Adrenal gland (tissue), 9 donors: ENCODE measurements at regions not wholly inside any gene's neighbourhood (a gene's known extent, or its start where the extent isn't known, plus 50 kb on each side); places are given as distances from the start of the nearest gene placed in this dataset.

ENCODE experiments used
- DNase-seq, 7 donors: peaks; one replicate each; pipeline ENCODE4 v3.0.0-alpha.2; 2019 to 2020
- H3K27ac ChIP-seq, 5 donors: fragments of 200-600 bp; sonication (generic) in 4 of 5; 1 replicate in 3 of 5; 2 replicates in 2 of 5; pipeline versions ENCODE4 v1.5.1 to v1.8.0; 2016 to 2020; ENCODE audit warnings: mild to moderate bottlenecking in 1 of 5
- H3K27me3 ChIP-seq: fragments of 200-600 bp; 2 replicates; pipeline ENCODE4 v1.8.0; 2021
- H3K36me3 ChIP-seq, 2 donors: fragments of 200-600 bp; replicated peaks in 1 of 2; 1 replicate in 1 of 2; 2 replicates in 1 of 2; pipeline versions ENCODE4 v1.5.1 to v1.8.0; 2018 to 2022
- H3K4me1 ChIP-seq, 2 donors: fragments of 200-600 bp; replicated peaks in 1 of 2; 1 replicate in 1 of 2; 2 replicates in 1 of 2; pipeline versions ENCODE4 v1.5.1 to v1.8.0; 2018 to 2021
- H3K4me3 ChIP-seq, 4 donors: fragments of 200-600 bp; sonication (generic) in 3 of 4; one replicate each; pipeline ENCODE4 v1.5.1; 2016 to 2018
- H3K9me3 ChIP-seq, 3 donors: fragments of 200-600 bp; sonication (generic) in 1 of 3; replicated peaks in 1 of 3; 1 replicate in 2 of 3; 2 replicates in 1 of 3; pipeline versions ENCODE4 v1.5.1 to v1.8.0; 2016 to 2021
- CTCF ChIP-seq, 6 experiments: fragments of 450-650 bp in 4 of 6; fragments of 200-600 bp in 2 of 6; sonication (generic) in 1 of 6; IDR thresholded peaks; 1 replicate in 5 of 6; 2 replicates in 1 of 6; pipeline versions ENCODE4 v1.5.1 to v1.8.0; 2016 to 2021; ENCODE audit warnings: antibody characterized with exemption in 6 of 6, mild to moderate bottlenecking in 2 of 6, moderate library complexity in 1 of 6
- POLR2A ChIP-seq, 2 donors: fragments of 450-650 bp; IDR thresholded peaks; one replicate each; pipeline ENCODE4 v1.6.1; 2017; ENCODE audit warnings: antibody characterized with exemption in 2 of 2, mild to moderate bottlenecking in 2 of 2, moderate library complexity in 1 of 2
- WGBS, 4 donors: extraction: QIAGEN DNeasy Blood & Tissue Kit in 2 of 4; methylation state at CpG; one replicate each; pipeline versions ENCODE4 v1.1.5 to v1.1.7; 2013 to 2017; 5-methylcytosine and 5-hydroxymethylcytosine counted together
- intact Hi-C, 2 donors: fragments of 100-400 bp; cut with DNase I; formaldehyde crosslinking; loops; one replicate each; pipeline versions ENCODE4 v1.14.1 to v1.15.0; 2022 to 2023
- donor health status: healthy with polysubstance abuse.
- donor health status: Bipolar disorder and iron deficiency.
- donor health status: DM: yes; HTN: yes; CAD: no.
- donor health status: DM: no; HTN: no; CAD: no.
- donor health status: DM: no; HTN: no; CAD: no.

- intact Hi-C loops: no loop called here
- no peak overlapping the region for H3K4me3 ChIP-seq
- no peaks in the 10 kb centered on the region for H3K4me1 ChIP-seq
- H3K27me3 ChIP-seq: no peaks in the 10 kb centered on the region
- TF ChIP-seq CTCF (IDR thresholded peaks at IDR 0.05) (no peak), POLR2A (IDR thresholded peaks at IDR 0.05) (no peak)
- no peak overlapping the region for H3K27ac ChIP-seq
- H3K36me3 ChIP-seq: no peaks in the 10 kb centered on the region
- H3K9me3 ChIP-seq: no peaks in the 10 kb centered on the region
- DNase-seq: no peak
Measured at GRCh38 chr6:145009711-145010110, 724.6 kb downstream of the UTRN start.

GRCh38 chr6:145012039-145012662 lies 723.2 kb downstream of the EPM2A start:
- Histone ChIP-seq H3K9me3 (no peaks in the 10 kb centered on the region), H3K36me3 (no peaks in the 10 kb centered on the region), H3K27ac (no peak overlapping the region), H3K4me1 (peaks cover 0 to 5% of the 10 kb centered on the region in 2 donors), H3K27me3 (no peaks in the 10 kb centered on the region), H3K4me3 (no peak overlapping the region)
- intact Hi-C loops: no loop called here
- TF ChIP-seq POLR2A (IDR thresholded peaks at IDR 0.05) (no peak), CTCF (IDR thresholded peaks at IDR 0.05) (no peak)
- no peak for DNase-seq
- WGBS, 4 donors: 73 to 88% (median 75%) methylated on average over 5 of the region's 5 CpGs

GRCh38 chr6:145015739-145016558 lies 719.4 kb downstream of the EPM2A start:
- intact Hi-C loops: no loop called here
- Histone ChIP-seq H3K27me3 (no peaks in the 10 kb centered on the region), H3K36me3 (no peaks in the 10 kb centered on the region), H3K9me3 (no peaks in the 10 kb centered on the region), H3K4me3 (no peak overlapping the region), H3K4me1 (peaks cover 0 to 5% of the 10 kb centered on the region in 2 donors), H3K27ac (peak overlapping the region in 2 of 5 donors; percentile 62 to 72)
- TF ChIP-seq CTCF (IDR thresholded peaks at IDR 0.05): no peak
- peak; percentile 44 to 83 (median 68) for DNase-seq
- WGBS, 4 donors: 46 to 60% (median 57%) methylated on average over 2 of the region's 2 CpGs

DNA sequence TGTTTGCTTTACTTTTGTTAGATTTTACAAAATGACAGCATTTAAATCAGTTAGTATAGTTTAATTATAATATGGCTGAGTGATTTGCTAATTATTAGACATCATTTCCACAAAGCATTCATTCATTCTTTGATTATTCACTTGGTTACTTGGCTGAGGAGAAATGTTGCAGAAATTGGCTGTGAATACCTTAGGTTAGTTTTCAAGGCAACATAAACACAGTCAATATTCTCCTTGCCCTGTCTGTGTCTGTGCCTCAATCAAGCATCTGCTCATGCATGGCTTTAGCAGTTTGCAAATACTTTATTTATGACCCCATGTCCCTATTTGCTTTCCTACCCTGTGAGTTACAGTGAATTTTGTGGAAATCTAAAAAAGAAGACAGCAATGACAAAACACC lies 718.3 kb downstream of the EPM2A start:
- Histone ChIP-seq H3K4me3 (no peak overlapping the region), H3K27me3 (no peaks in the 10 kb centered on the region), H3K9me3 (no peaks in the 10 kb centered on the region), H3K27ac (no peak overlapping the region), H3K36me3 (no peaks in the 10 kb centered on the region), H3K4me1 (peaks cover 0 to 5% of the 10 kb centered on the region in 2 donors)
- DNase-seq: no peak
- TF ChIP-seq POLR2A (IDR thresholded peaks at IDR 0.05): no peak
- TF ChIP-seq CTCF (IDR thresholded peaks at IDR 0.05): no peak
- intact Hi-C loops: no loop called here
